GM18520 (cell line): ENCODE measurements at regions not wholly inside any gene's neighbourhood (a gene's known extent, or its start where the extent isn't known, plus 50 kb on each side); places are given as distances from the start of the nearest gene placed in this dataset.
A peak's percentile ranks its signal among the peaks of the same experiment; 100 is the strongest.
"Not testable (repeated sequence)": the region's sequence is repeated elsewhere in the genome, so short reads cannot be mapped to it uniquely, and the experiment has no call there.

Experiments
- ATAC-seq: cut with Tn5 transposase; IDR thresholded peaks from one replicate; pipeline ENCODE4 v1.9.1; 2021; ENCODE audit not compliant: unreplicated experiment

DNA sequence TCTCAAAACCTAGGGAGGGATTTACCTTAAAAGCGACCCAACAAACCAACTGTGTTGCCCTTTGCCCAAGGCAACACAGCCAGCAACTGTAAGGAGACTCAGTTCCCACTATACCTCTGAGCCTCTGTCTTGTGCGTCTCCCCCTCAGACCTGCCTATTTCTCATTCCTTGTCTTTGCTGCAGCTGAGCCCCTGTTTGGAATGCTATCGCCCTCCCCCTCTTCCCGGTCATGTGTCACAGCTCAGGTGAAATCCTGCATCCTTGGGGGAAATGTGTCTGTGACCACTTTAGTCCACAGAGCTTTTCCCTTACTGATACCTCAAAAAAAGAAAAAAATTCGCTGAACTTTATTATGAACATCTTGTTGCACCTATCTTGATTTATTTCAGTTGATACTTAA lies 52.0 kb upstream of the LRIG1 start:
- ATAC-seq, result no peak

DNA sequence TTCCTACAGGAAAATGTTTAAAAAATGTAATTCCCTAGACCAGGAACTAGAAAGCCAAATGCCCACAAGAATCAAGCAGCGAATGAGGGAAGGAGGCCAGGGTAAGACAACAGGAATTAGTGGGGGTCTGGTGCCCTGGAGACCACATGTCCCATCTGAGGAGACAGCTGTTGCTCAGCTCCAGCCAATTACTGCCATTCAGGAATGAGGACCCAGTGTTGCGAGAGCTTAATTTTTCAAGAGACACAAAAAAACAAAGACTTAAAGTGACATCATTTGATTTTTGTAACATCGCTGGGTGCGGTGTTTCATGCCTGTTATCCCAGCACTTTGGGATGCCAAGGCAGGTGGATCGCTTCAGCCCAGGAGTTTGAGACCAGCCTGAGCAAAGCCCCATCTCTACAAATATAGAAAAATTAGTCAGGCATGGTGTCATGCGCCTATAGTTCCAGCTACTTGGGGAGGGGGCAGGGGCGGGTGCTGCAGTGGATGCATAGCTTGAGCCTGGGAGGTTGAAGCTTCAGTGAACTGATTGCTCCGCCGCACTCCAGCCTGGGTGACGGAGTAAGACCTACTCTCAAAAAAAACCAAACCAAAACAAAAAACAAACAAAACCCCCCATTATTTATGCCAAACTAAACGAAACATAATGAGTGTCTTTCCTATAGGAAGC lies 52.8 kb upstream of the LRIG1 start:
- ATAC-seq, result no peak

DNA sequence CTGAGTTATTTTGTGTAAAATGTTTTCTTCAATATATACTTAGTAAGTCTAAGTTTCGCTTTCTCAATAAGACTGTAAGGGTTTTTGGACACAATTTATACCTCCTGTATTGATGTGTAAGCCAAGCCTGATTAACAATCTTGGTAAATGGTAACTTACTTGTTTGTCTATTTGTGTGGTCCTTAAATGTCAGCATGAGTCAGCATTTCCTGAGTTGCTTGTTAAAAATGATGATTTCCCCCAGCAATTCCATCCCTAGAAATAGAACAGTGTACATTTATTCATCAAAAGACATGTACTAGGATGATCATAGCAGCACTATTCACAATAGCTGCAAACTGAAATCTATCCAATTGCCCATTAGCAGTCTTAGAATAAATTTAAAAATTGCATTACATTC lies 53.4 kb upstream of the LRIG1 start:
- ATAC-seq, result no peak

DNA sequence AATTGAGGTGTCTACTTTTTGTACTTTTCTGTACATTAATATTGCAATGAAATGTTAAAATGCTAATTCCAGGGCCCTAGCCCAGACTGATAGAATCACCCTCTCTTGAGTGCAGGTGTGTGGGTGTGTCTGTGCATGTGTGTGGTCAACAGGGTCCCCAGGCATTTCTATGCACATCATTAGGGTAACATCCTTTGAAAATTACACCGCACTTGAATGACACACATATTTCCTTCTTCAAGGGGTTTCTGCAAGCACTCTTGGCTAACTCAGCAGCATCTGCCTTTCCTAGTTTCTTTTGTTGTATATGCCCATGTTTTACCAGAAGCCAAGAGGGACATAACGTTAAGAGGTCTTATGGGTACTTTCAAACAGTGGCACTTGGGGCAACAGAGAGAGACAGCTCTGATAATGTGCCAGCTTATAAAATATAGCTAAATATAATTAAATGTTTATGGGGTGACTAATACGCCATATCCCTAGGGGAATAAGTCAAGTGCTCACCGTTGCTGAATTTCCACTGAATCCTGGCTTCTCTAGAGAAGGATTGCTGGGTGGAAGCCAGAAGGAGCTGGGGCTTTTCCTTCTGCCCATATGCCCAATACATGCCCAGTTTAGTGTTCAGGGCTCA lies 54.5 kb upstream of the LRIG1 start:
- no peak for ATAC-seq

DNA sequence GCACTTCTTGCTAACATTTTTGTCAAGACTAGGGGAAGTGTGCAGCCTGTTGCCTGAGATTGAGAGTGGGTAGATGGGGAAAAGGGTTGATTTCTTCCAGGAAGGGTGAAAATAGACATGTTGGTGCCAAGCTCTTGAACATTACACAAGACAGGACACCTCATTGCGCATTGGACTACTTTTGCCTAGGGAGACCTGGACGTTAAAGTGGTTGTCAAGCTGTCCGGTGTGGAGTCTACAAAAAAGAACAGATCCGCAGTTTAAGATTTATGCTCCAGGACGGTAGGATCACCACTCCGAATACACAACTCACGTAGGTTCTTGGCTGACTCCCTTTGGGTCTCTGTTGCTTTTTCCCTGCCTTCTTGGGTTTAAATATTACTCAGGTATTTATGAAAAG lies 56.3 kb upstream of the LRIG1 start:
- no peak for ATAC-seq

DNA sequence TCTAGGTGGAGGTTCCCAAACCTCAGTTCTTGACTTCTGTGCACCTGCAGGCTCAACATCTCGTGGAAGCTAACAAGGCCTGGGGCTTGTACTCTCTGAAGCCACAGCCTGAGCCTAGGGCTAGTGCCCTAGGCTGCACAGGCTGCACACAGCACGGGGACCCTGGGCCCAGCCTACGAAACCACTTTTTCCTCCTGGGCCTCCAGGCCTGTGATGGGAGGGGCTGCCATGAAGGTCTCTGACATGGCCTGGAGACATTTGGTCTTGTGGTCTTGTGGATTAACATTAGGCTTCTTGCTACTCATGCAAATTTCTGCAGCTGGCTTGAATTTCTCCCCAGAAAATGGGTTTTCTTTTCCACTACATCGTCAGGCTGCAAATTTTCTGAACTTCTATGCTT lies 59.1 kb upstream of the LRIG1 start:
- not testable (repeated sequence) for ATAC-seq

DNA sequence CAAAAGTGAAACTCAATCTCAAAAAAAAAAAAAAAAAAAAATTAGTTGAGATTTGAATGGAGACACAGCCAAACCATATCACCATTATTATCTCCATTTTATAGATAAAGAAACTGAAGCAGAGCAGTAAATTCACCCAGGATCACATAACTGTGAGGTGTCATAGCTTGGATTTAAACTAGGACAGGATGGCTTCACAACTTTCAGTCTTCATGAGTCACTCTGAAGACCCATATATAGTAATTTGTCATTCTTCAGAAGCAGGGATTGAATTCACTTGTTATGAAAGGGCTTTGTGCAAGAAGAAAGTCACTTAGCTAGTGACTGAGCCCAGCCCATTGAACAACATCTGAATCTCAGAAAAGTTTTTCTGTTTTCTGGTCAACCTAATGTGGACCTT lies 60.5 kb upstream of the LRIG1 start:
- ATAC-seq, result no peak

DNA sequence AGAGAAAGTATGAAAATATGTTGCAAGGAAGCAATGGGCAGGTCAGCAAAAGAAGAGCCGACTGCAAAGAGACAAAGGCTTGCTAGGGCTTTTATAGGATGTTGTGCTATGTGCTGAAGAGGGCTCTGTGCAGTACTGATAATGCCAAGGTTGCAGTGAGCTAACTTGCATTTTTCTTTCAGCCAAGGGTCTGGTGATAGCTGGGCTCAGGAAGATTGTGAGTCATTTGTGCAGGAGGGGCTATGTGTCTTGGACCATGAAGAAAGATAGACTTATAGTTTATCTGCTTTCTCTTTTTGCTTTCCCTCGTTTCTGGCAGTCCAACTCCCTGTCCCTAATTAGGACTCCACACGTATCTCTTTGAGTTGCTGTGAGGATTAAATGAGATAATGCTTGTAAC lies 64.5 kb upstream of the LRIG1 start:
- no peak for ATAC-seq

DNA sequence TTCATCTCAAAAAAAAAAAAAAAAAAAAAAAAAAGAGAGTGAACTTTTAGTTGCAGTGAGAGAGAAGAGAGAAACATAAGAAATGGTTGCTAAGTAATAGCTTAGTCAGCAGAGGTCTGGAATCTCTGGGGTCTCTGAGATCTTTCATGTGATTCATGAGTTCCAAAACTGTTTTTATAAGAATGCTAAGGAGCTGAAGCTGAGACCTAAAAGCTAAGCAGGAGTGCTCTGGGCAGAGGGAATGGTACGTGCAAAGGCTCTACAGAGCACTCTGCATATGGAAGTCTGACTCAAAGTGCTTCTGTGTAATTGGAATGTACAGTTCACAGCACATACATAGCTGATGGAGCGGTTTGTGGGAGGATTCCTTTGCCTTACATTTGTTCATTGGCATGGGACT lies 66.3 kb upstream of the LRIG1 start:
- ATAC-seq, result no peak

DNA sequence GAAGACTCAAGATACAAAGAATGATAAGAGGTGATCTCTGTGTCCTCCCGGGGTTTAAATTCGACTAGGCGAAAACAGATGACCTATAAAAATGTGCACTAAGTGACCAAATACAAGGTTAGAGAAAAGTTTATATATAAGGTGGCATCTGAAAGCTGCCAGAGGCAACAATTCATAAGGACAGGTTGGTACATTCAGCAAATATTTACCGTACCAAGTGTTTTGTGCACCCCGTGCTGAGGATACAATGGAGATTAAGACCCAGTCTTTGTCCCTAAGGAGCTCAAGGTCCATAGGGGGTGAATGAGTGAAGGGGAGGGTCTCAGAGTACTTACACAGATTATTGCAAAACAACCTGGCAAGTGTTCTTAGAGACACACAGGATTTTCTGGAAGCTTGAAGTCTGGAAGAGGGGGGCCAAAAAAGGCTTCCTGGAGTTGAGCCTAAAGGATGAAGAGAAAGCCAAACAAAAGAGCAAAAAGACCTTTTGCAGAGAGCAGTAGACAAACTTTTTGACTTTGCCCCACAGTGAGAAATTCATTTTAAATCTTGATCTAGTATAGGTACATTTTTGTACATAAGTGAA lies 71.4 kb upstream of the LRIG1 start:
- no peak for ATAC-seq

DNA sequence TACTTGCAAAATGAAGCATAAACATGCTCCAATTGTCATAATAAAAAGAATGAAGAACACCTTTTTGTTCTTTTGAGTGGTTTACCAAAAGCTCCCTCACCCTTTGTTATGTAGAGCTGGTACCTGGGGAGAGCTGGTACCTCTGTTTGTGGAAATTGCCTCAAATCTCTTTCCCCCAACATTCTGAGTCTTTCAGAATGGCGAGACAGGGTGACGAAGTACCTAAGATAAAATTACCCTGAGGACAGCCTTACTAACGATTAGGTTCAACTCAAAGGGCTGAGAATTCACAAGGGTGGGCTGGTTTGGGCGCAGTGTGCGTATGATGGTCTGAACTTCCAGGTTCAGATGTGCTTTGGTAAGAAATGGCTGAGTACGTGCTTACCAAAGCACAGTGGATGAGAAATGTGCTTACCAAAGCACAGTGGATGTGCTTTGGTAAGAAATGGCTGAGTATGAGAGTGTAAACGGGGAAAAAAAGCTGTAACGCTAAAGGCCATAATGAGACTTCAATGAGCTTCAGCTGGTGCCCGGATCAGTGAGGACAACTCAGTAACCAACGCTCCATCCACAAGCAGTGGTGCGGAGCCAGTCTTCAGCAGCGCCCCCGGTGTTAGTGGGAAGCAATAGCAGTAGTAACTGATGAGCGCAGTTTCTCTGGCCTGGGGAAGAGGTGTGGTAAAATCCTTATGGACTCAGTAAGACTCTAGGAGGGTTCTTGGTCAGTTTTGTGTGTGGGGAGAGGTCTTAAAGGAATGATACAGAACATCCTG lies 72.3 kb upstream of the LRIG1 start:
- peak; percentile 40 for ATAC-seq

DNA sequence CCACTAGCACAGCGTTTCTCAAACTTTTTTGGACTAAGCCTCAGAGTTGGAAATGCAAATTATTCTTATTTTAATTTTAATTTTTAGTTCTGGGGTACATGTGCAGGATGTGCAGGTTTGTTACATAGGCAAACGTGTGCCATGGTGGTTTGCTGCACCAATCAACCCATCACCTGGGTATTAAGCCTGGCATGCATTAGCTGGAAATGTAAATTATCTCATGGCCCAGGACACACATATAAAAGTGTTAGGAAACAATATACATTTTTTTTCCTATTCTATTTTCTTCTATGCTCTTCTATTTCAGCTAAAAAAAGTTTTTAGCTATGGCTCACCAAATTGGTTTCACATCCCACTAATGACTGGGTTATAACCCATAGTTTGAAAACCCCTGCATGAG lies 73.3 kb upstream of the LRIG1 start:
- no peak for ATAC-seq

DNA sequence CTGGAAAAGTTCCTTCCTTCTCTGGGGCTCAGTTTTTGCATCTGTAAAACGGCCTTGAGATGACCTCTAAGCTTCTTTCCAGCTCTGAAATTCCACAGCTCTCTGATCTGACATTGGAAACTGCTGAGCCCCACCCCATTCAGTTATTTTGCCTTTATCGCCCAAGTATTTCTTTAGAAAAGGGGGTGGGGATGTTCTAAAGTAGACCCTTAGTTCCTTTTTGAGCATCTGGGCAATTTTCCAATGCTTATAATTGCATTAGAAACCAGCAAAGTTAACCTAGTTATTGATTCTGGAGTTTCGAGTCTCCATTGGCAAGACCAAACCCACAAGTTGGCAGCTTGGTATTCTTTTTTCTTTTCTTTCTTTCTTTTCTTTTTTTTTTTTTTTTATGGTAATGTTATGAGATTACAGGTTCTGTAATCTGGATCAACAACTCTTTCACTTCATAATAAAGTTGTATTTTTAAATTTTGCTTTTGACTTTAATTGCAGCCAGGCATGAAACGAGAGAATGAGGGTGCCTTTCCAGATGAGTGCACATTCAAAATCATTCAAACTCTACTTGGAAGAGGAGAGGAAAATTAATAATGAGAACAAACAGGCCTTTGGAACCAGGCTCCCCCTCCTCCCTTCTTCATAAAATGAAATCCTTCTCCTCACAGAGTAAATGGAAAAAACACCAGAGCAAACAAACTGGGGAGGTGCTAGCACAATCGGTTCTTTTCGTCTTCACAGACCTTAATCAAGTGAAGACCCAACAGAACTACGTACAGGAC lies 76.8 kb upstream of the LRIG1 start:
- ATAC-seq, result no peak

DNA sequence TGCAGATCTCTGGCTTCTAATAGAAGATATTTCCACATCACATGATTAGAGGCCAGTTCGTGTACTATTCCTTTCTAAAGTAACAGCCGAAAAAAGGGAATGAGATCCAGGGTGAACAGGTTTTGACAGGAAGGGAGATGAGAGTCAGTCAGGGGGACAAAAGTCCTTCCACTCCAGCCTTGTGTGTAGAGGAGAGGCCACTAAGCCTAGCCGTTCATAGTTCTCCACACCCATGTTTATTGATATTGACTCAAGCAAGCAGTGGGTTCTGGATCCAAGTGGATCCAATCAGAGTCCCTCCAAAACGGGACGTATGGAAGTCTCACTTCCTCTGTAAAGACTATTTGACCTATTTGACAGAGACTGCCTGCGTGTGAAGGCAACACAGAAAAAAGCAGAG lies 80.4 kb upstream of the LRIG1 start:
- ATAC-seq, result no peak

DNA sequence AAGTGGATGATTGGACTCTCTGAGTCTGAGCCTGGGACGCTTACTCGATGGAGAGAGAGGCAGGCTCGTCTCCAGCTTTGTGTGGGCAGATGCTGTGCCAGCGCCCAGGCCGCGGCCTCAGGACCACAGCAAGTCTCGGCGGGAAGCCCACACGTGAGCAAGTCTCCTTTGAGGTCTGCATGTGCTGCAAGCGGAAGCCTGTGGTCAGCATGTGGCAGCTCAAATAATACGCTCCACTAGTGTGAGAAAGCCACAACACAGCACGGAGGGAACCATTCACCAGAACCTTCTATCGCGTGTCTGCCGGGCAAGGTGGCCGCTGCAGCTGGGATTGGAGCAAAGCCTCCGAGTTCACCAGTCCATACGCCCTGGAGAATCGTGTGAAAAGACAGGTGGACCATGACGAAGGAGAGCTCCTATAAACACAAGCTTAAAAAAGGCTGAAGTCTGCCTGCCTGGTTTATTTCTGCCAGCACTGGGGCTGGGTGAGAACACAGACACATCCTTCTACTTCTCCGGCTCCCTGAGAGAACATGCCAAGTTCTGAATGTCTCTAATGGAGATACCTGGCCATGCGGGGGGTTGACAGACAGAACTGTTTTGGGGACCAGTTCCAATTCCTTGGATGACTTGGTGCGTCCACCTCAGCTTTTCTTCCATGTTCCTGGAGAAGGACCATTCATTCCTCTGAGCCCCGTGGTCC lies 82.0 kb upstream of the LRIG1 start:
- ATAC-seq, result peak; percentile 94

DNA sequence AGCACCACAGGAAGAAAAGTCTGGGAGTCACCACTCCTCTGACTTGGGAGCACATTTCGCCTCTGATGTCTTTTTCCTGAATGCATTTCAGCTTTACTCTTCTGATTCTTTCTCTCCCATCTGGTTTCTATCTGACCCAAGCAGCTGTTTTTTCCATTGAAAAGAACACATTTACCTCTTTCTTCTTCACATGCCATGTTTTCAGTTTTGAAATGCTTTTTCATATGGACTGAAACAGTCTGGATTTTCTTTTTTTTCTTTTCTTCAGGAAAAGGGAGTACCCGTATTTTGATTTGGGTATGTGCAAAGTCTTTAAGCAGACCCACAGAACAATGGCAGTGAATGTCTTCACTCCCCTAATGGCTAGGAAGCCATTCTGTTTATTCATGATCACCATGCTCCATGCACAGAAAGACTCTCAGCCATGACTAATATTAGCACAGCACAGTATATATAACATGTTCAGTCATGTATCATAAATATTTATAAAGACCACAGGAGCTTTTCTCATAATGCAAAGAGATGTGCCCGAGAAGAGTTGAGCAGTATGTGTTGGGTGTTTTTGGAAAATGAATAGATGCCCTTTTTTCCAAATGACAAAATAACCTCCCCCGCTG lies 82.7 kb upstream of the LRIG1 start:
- no peak for ATAC-seq

DNA sequence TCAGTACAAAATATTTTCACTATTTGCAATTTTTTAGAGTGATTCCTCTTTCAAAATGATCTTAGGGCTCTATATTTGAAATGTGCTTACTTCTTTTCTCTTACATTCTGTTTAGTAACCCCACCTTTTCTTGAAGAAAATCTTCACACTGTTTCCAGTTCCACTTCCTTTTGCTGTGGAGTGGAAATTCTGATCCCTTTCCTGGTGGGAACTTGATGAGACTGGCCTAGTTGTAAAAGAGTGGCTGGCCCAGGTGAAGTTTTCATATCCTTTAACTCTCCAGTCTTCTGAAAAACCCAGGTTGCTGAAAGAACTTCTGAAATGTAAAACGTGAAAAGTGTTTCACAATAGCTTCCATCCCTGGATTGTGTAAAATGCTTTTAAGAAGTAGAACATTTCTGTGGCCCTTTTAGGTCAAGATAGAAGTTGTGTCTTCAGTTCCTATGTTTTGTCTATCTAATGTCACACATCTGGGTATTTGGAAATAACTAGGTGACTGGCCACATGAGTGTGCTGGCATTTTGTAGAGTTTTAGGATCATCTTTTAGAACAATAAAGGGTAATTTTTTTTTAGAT lies 84.8 kb upstream of the LRIG1 start:
- ATAC-seq, result no peak

DNA sequence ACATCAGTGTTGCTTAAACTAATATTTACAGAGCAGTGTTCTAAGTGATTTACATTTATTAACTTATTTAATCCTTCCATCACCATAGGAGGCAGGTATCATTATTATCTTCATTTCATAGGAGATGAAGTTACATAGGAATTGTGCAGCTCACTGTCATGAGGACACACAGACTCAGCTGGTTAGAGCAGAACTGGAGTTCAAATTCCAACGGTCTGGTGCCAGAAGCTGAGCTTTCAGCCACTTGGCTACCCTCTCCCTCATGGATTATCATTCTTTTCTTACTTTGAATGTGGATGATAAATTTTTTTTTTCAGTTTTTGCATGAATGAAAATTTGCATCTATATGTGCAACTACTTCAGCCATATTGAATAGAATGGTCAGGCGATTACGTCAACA lies 86.0 kb upstream of the LRIG1 start:
- ATAC-seq, result no peak

DNA sequence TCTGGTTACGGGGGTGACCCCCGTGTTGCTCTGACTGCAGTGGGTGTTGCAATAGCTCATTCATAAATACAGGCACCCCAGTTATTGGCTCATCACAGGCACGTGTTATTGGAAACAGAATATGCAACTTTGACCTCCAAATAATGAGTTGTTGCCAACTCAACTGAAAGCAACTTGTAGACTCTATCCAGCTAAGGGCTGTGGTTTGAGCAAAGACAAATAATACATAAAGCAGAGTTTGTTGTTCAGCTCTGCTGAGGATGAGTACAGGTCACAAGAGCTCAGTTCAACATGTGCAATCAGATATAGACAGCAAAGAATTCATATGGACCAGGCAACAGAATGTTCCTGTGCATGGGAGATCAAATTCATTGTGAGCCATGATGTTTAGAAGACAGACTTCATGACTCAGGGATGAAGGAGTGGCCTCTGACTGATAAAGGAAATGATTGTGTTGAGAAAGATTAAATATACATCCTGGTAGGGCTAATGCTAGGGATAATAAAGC lies 87.6 kb upstream of the LRIG1 start:
- no peak for ATAC-seq
